DOHH2 (cell line): ENCODE measurements at regions not wholly inside any gene's neighbourhood (a gene's known extent, or its start where the extent isn't known, plus 50 kb on each side); places are given as distances from the start of the nearest gene placed in this dataset.

Source experiments
- CTCF ChIP-seq: fragments of 200-600 bp; sonication (generic); IDR thresholded peaks from one replicate; pipeline ENCODE4 v1.5.1; 2014; ENCODE audit warnings: antibody characterized with exemption, mild to moderate bottlenecking, low read depth, low read length; ENCODE audit not compliant: poor library complexity, severe bottlenecking
- EZH2phosphoT487 ChIP-seq: fragments of 200-600 bp; sonication (generic); IDR thresholded peaks from 2 replicates; pipeline ENCODE4 v1.6.1; 2017; ENCODE audit warnings: borderline replicate concordance, mild to moderate bottlenecking, antibody characterized with exemption, low read length, moderate library complexity, mixed read lengths

DNA sequence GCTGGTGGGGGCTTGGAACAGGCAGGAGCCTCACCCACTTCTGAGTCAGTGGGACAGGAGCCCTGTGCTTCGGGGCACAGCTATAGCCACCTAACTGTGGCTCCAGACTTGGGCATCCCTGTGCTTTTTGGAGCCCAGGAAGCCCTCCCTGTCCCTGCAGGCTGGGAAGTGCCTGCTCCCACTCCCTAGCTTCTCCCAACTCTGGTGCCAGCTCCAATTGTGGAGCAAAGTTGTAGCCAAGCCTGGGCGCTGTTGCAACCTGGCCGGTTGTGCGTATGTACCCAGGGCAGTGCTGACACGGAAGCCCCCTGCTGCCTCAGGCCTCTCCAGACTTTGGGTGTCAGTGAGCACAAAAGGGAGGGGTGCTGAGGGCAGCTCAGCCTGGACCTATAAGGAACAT lies 601.7 kb upstream of the GJE1 start:
- TF ChIP-seq CTCF (no peak), EZH2phosphoT487 (no peak)
